MM.1S (cell line): ENCODE measurements at regions not wholly inside any gene's neighbourhood (a gene's known extent, or its start where the extent isn't known, plus 50 kb on each side); places are given as distances from the start of the nearest gene placed in this dataset.

Source experiments
- EZH2phosphoT487 ChIP-seq: fragments of 300-600 bp; sonication (generic); IDR thresholded peaks from 2 replicates; pipeline ENCODE4 v1.6.1; 2018; ENCODE audit warnings: antibody characterized with exemption, low read length
- TF ChIP-seq, protein P1 (sequence below): fragments of 300-600 bp; sonication (generic); IDR thresholded peaks from 2 replicates; pipeline ENCODE4 v1.5.1; 2016; ENCODE audit warnings: antibody characterized with exemption, low read length, mixed read lengths

DNA sequence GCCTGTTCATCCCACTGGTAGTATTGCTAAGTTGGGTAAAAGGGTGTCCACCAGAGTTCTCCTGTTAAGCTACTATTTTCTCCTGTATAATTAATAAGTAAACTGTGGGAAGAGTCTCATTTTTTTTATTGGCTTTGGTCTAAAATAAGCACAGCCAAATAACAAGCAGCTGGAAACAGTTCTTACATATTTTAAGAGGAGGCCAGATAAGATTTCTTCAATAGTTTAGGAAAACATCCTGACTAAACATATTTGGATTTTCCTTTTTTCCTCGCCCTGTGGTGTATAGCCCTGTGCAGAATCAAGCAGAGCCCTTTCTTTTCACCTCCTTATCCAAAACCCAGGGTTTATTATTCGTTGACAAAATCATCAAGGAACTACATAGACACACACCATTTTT lies 122.2 kb upstream of the ZNF608 start:
- TF ChIP-seq, protein P1, sequence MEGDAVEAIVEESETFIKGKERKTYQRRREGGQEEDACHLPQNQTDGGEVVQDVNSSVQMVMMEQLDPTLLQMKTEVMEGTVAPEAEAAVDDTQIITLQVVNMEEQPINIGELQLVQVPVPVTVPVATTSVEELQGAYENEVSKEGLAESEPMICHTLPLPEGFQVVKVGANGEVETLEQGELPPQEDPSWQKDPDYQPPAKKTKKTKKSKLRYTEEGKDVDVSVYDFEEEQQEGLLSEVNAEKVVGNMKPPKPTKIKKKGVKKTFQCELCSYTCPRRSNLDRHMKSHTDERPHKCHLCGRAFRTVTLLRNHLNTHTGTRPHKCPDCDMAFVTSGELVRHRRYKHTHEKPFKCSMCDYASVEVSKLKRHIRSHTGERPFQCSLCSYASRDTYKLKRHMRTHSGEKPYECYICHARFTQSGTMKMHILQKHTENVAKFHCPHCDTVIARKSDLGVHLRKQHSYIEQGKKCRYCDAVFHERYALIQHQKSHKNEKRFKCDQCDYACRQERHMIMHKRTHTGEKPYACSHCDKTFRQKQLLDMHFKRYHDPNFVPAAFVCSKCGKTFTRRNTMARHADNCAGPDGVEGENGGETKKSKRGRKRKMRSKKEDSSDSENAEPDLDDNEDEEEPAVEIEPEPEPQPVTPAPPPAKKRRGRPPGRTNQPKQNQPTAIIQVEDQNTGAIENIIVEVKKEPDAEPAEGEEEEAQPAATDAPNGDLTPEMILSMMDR, result no peak
- TF ChIP-seq EZH2phosphoT487, result no peak
